ENCODE measurements at regions not wholly inside any gene's neighbourhood (a gene's known extent, or its start where the extent isn't known, plus 50 kb on each side); places are given as distances from the start of the nearest gene placed in this dataset.

DNA sequence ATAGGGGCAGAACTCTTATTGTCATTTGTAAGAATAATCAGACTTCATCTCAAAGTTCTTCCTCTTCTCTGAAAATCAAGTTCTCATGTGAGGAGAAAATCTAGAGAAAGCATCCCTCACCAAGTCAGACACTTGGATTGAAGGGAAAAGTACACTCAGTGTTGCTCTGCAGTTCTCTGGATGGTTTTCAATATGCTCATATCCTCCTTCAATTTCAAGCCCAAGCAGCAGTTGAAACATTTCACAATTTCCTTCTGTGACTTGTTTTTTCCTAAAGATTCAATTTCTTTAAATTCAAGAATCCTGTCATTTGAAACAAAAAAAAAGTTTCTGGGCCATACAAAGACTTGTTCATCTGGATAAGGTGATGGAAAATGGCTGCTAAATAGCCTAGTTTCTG lies 140.2 kb upstream of the AHI1 start:
- Histone ChIP-seq H3K4me1 (ENCODE audit: control insufficient read depth, insufficient read depth, low read length) (no peaks in the 10 kb centered on the region), H3K36me3 (ENCODE audit: control insufficient read depth in 2 of 2, insufficient read depth in 1 of 2, low read length in 2 of 2) (no peaks in the 10 kb centered on the region), H3K9me3 (ENCODE audit: control insufficient read depth, insufficient read depth, low read depth, low read length) (no peaks in the 10 kb centered on the region), H3K4me3 (ENCODE audit: low read depth, low read length) (no peak overlapping the region), H3K27ac (ENCODE audit: extremely low read depth, low read depth, low read length) (no peak overlapping the region)
- CTCF ChIA-PET: no interaction called here
- POLR2A ChIA-PET: no interaction called here
- TF ChIP-seq ZSCAN4 (tag by site-specific recombination; IDR thresholded peaks at IDR 0.05) (no peak), ZNF202 (tag by site-specific recombination; IDR thresholded peaks at IDR 0.05; ENCODE audit: borderline replicate concordance) (no peak), BCL6B (tag by site-specific recombination; IDR thresholded peaks at IDR 0.05) (no peak), ZNF37A (tag by site-specific recombination; IDR thresholded peaks at IDR 0.05) (no peak), ZNF76 (tag by site-specific recombination; IDR thresholded peaks at IDR 0.05; ENCODE audit: borderline replicate concordance, low read depth) (no peak), ZFP41 (tag by site-specific recombination; IDR thresholded peaks at IDR 0.05; ENCODE audit: borderline replicate concordance) (no peak), ZNF501 (tag by site-specific recombination; IDR thresholded peaks at IDR 0.05) (no peak), ZNF350 (tag by site-specific recombination; IDR thresholded peaks at IDR 0.05) (no peak), ZNF175 (tag by site-specific recombination; IDR thresholded peaks at IDR 0.05) (no peak)
- TF ChIP-seq, protein P1, sequence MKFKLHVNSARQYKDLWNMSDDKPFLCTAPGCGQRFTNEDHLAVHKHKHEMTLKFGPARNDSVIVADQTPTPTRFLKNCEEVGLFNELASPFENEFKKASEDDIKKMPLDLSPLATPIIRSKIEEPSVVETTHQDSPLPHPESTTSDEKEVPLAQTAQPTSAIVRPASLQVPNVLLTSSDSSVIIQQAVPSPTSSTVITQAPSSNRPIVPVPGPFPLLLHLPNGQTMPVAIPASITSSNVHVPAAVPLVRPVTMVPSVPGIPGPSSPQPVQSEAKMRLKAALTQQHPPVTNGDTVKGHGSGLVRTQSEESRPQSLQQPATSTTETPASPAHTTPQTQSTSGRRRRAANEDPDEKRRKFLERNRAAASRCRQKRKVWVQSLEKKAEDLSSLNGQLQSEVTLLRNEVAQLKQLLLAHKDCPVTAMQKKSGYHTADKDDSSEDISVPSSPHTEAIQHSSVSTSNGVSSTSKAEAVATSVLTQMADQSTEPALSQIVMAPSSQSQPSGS (tag by site-specific recombination; IDR thresholded peaks at IDR 0.05; ENCODE audit: low read depth): no peak
- TF ChIP-seq, protein P2, sequence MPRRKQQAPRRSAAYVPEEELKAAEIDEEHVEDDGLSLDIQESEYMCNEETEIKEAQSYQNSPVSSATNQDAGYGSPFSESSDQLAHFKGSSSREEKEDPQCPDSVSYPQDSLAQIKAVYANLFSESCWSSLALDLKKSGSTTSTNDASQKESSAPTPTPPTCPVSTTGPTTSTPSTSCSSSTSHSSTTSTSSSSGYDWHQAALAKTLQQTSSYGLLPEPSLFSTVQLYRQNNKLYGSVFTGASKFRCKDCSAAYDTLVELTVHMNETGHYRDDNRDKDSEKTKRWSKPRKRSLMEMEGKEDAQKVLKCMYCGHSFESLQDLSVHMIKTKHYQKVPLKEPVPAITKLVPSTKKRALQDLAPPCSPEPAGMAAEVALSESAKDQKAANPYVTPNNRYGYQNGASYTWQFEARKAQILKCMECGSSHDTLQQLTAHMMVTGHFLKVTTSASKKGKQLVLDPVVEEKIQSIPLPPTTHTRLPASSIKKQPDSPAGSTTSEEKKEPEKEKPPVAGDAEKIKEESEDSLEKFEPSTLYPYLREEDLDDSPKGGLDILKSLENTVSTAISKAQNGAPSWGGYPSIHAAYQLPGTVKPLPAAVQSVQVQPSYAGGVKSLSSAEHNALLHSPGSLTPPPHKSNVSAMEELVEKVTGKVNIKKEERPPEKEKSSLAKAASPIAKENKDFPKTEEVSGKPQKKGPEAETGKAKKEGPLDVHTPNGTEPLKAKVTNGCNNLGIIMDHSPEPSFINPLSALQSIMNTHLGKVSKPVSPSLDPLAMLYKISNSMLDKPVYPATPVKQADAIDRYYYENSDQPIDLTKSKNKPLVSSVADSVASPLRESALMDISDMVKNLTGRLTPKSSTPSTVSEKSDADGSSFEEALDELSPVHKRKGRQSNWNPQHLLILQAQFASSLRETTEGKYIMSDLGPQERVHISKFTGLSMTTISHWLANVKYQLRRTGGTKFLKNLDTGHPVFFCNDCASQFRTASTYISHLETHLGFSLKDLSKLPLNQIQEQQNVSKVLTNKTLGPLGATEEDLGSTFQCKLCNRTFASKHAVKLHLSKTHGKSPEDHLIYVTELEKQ (tag by site-specific recombination; IDR thresholded peaks at IDR 0.05; ENCODE audit: borderline replicate concordance): no peak

GRCh38 chr6:135638108-135638507 lies 140.6 kb upstream of the AHI1 start:
- no peaks in the 10 kb centered on the region for H3K9me3 ChIP-seq (ENCODE audit: control insufficient read depth, insufficient read depth, low read depth, low read length)
- no peak overlapping the region for H3K4me3 ChIP-seq (ENCODE audit: low read depth, low read length)
- no peak overlapping the region for H3K27ac ChIP-seq (ENCODE audit: extremely low read depth, low read depth, low read length)
- no peaks in the 10 kb centered on the region for H3K4me1 ChIP-seq (ENCODE audit: control insufficient read depth, insufficient read depth, low read length)
- ChIA-PET POLR2A (no interaction called here), CTCF (interaction anchor here (0.6 kb wide), 1 partner anchor 595 kb away, joined by 3 read pairs; no protein-coding TSS in a partner anchor)
- H3K36me3 ChIP-seq (ENCODE audit: control insufficient read depth in 2 of 2, insufficient read depth in 1 of 2, low read length in 2 of 2): no peaks in the 10 kb centered on the region
- TF ChIP-seq ZNF629 (tag by site-specific recombination; IDR thresholded peaks at IDR 0.05): no peak
- TF ChIP-seq ZNF292 (tag by site-specific recombination; IDR thresholded peaks at IDR 0.05; ENCODE audit: borderline replicate concordance, low read depth): no peak
- no peak for TF ChIP-seq ZNF580 (tag by site-specific recombination; IDR thresholded peaks at IDR 0.05)
- no peak for TF ChIP-seq SCRT1 (tag by site-specific recombination; IDR thresholded peaks at IDR 0.05; ENCODE audit: borderline replicate concordance)
- TF ChIP-seq ZNF416 (tag by site-specific recombination; IDR thresholded peaks at IDR 0.05): no peak
- TF ChIP-seq ZNF561 (tag by site-specific recombination; IDR thresholded peaks at IDR 0.05; ENCODE audit: borderline replicate concordance): no peak
- no peak for TF ChIP-seq ZNF37A (tag by site-specific recombination; IDR thresholded peaks at IDR 0.05)
- no peak for TF ChIP-seq ZNF146 (tag by site-specific recombination; IDR thresholded peaks at IDR 0.05)
- no peak for TF ChIP-seq ZNF776 (tag by site-specific recombination; IDR thresholded peaks at IDR 0.05; ENCODE audit: borderline replicate concordance)
- no peak for TF ChIP-seq ZNF596 (tag by site-specific recombination; IDR thresholded peaks at IDR 0.05)
- TF ChIP-seq ZNF777 (tag by site-specific recombination; IDR thresholded peaks at IDR 0.05; ENCODE audit: borderline replicate concordance): no peak
- TF ChIP-seq ZNF350 (tag by site-specific recombination; IDR thresholded peaks at IDR 0.05): no peak
- TF ChIP-seq ZNF555 (tag by site-specific recombination; conservative IDR thresholded peaks at IDR 0.05): no peak
- TF ChIP-seq, protein P3, sequence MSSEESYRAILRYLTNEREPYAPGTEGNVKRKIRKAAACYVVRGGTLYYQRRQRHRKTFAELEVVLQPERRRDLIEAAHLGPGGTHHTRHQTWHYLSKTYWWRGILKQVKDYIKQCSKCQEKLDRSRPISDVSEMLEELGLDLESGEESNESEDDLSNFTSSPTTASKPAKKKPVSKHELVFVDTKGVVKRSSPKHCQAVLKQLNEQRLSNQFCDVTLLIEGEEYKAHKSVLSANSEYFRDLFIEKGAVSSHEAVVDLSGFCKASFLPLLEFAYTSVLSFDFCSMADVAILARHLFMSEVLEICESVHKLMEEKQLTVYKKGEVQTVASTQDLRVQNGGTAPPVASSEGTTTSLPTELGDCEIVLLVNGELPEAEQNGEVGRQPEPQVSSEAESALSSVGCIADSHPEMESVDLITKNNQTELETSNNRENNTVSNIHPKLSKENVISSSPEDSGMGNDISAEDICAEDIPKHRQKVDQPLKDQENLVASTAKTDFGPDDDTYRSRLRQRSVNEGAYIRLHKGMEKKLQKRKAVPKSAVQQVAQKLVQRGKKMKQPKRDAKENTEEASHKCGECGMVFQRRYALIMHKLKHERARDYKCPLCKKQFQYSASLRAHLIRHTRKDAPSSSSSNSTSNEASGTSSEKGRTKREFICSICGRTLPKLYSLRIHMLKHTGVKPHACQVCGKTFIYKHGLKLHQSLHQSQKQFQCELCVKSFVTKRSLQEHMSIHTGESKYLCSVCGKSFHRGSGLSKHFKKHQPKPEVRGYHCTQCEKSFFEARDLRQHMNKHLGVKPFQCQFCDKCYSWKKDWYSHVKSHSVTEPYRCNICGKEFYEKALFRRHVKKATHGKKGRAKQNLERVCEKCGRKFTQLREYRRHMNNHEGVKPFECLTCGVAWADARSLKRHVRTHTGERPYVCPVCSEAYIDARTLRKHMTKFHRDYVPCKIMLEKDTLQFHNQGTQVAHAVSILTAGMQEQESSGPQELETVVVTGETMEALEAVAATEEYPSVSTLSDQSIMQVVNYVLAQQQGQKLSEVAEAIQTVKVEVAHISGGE (tag by site-specific recombination; conservative IDR thresholded peaks at IDR 0.05; ENCODE audit: low read depth): no peak

Data from HEK293 (cell line).